ENCODE measurements at regions not wholly inside any gene's neighbourhood (a gene's known extent, or its start where the extent isn't known, plus 50 kb on each side); places are given as distances from the start of the nearest gene placed in this dataset.
"Not testable (repeated sequence)": the region's sequence is repeated elsewhere in the genome, so short reads cannot be mapped to it uniquely, and the experiment has no call there.

DNA sequence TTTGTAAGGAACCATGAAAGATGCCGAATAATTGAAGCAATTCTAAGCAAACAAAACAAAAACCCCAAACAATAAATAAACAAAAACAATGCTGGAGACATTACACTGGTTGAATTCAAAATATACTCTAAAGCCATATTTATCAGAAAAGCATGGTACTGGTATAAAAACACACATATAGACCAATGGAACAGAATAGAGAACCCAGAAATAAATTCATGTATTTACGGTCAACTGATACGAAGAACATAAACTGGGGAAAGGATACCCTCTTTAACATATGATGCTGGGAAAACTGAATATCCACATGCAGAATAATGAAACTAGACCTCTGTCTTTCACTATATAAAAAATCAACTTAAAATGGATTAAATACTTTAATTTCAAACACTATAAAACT lies 214.3 kb upstream of the PDZRN3 start:
- DNase-seq = no peak

DNA sequence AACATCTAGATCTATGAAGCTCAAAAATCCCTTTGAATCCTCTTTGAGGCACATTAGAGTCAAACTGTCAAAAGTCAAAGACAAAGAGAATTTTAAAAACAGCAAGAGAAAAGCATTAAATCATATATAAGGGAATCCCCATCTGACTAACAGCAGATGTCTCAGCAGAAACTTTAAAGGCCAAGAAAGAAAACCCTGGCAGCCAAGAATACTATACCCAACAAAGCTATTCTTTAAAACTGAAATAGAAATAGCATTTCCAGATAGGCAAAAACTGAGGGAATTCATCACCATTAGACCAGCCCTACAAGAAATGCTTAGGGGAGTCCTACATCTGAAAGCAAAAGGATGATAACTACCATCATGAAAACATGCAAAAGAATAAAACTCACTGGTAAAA lies 211.2 kb upstream of the PDZRN3 start:
- no peak for DNase-seq

DNA sequence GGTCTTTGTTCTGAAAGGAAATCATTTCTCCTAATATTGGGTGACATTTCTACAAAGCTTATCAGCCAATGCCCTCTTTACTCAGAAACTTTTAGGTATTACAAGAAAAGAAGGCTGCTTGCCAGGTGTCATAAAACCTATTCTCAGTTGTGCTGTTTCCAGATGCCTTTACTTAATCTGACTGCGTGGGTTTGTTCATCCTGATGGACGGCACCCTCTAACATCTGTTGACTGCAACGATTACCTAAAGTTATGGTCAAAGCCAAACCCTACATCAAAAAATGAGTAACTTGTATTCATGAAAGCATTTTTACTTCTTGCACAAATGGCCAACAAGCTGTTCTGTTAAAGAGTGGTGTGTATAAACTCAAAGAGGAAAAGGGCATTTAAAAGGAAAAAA lies 207.7 kb upstream of the PDZRN3 start:
- DNase-seq = no peak

DNA sequence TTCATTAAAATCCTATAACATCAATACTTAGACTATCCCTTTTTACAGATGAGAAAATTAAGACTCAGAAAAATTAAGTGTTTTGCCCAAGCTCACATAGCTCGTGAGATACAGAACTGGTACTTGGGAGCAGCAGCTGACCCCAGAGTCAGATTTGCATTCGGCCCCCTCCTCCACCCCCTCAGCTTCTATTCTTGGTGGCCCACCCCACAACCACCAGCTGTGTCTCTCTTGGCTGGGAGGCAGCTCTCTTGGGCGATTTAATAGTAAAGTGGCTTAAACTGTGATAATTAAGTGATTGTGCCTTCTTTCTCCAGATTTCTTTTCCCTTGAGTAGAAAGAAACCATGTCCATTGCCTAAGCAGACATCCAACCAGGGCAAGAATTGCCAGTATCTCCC lies 203.6 kb upstream of the PDZRN3 start:
- peak in 1 of 2 experiments; percentile 19 for DNase-seq

DNA sequence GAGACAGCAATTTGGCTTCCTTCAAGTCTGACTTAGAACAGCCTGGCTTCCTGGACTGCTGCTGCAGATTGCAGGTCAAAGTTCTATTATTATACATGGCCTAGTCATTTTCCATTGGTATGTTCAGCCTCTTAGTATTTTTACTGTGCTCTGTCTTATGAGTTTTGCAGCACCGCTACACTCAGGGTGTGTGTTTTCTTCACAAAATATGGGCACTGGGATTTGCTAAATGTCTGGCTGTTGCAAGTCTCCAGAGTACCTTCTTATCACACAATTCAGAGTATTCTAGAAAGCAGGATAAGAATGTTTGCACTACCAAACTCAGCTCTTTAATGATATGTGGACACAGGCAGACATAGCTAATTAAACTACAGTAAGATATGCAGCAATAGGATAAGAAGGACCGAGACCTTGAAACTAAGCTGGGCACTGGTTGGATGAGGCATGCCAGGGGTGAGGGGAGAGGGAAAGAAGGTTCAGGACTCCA lies 203.0 kb upstream of the PDZRN3 start:
- no peak for DNase-seq

DNA sequence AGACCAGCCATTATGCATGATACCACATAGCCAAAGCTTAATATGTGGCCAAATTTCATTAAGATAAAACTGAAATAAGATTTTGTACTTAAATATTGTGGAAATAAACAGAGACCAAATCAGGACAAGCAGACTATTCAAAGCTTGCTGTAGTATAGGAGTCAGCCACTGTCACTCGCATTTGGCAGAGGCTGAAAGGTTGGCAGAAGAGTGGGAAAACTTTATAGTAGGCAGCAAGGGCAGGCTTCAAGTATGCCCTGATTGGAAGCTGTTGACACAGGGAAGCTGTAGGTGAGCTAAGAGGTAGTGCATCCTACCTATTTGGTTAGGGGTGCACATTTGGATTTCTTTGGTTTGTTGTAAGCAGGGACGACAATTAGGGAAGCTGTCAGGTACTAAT lies 202.5 kb upstream of the PDZRN3 start:
- no peak for DNase-seq

DNA sequence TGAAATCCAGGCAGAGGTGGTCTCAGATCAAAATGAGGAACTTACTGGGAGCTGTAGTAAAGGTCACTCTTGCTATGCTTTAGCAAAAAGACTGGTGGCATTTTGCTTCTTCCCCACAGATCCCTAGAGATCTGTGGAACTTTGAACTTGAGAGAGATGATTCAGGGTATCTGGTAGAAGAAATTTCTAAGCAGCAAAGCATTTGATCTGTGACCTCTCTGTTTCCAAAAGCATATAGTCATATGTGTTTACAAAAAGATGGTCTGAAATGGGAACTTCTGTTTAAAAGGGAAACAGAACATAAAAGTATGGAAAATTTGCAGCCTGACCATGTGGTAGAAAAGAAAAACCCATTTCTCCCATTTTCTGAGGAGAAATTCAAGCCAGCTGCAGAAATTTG lies 196.2 kb upstream of the PDZRN3 start:
- DNase-seq = not testable (repeated sequence)

DNA sequence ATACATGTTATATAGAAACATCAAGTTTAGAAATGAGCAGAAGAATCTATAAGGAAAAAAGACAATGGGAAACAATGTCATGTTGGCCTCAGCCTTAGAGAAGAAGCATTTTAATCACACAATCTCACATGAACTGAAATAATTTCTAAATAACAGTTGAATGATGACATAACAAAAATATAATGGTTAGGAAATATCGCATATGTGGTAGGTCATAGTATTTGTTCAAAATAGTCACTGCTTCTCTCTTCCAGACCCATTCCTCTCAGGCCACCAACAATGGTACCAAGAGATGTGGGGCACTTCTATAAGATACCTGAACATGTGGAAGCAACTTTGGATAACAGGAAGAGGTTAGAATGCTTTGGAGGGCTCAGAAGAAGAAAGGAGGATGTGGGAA lies 195.7 kb upstream of the PDZRN3 start:
- DNase-seq = no peak

DNA sequence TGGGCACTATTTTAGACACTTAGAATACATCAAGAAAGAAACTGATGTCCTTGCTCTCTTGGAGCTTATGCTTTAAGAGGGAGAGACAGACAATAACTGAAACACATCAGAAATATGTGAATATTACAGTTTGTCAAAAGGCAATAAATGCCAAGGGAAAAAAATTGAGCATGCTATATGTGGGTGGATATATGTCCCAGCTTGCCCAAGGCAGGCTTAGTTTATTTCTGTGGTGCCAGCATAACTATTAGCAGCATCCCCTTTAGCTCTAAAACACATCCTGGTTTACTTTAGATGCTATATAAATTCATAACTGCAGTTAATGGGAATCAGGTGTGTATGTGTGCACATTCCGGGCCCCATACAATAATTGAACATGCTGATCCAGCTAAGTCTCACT lies 191.2 kb upstream of the PDZRN3 start:
- DNase-seq = no peak

DNA sequence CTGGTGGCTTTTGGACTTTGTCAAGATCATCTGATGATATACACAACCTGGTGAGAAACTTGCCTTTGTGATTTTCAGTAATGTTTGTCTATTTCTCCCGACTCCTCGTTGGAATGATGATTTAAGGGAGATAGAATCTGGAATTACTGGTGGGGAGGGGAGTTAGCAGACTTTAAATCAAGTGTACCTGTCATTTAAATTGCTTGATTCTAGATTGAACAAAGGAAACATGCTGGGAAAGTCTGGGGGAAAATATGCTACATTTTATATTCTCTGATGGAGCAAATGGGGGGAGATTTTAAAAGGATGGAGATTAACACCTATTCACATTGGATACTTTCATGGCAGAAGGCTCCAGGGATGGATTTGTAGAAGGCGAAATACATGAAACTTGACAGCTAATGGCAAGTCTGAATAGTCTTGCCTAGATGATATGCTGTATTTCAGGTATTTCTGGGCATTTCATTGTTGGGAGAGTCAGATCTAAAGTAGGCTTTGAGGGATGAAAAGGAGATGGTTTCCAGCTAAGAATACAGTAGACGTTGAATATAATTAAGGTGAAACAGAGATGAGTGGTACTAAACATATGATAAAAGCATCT lies 189.1 kb upstream of the PDZRN3 start:
- no peak for DNase-seq

DNA sequence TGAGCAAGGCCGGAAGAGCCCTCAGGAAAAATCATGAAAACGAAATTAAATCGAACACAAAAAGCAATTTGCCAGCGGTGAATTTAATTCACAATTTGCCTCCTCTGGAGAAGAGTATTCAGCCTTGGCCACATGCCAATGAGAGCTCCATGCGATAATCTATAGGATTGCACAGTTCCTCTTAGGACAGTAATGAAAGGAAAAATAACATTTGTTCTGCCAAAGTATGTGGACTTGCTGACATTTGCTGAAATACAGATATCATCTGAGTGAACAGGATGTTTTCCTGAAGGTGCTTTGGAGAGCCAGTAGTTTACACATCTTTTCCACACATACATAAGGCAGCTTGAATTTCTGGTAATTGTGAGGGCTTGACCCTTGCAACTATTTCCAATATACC lies 188.6 kb upstream of the PDZRN3 start:
- DNase-seq = no peak

DNA sequence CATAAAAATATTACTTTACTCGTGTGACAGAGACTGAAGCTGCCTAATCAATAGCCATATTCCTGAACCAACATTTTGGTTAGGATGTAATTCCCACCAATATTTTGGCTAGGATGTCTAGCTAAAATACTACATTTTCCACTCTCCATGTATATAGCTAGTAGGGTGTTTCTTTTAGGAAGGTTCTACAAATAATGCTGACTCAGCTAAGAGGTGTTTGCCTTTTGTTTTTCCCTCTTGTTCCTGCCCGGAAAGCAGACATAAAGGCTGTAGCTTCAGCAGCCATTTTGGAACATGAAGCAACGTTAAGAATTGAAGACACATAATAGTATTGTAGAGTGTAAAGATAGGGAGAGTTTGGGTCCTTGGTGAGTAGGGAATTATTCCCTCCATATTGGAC lies 187.3 kb upstream of the PDZRN3 start:
- DNase-seq = no peak

DNA sequence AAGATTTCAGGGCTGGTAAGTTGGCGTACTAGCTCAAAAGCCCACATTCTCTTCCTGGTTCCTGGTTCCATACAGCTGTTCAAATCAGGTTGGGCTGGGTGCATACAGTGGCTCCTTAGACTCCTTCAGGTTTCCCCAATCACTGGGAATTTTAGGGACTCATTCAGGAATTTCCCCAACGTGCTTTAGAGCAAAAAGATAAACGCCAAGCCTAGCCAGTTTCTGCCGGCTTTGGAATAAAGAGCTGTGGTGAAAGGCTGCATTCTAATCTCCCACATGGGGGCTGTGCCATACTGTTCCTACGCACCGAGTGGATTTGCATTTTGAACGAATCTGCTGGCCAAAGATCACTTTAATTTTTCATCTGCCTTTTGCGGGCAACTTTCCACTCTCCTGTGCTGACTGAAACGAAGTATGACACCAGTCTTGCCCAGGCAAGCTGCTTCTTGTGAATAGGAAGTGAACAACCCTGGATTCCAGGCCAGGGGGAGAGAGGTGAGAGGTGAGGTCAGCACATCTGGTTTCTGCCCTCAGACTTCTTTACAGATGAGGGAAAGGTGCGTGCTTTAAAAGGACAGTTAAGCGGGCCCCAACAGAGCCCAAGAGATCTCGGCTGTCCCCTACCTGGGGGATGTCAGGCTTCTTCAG lies 184.2 kb upstream of the PDZRN3 start:
- DNase-seq = no peak

DNA sequence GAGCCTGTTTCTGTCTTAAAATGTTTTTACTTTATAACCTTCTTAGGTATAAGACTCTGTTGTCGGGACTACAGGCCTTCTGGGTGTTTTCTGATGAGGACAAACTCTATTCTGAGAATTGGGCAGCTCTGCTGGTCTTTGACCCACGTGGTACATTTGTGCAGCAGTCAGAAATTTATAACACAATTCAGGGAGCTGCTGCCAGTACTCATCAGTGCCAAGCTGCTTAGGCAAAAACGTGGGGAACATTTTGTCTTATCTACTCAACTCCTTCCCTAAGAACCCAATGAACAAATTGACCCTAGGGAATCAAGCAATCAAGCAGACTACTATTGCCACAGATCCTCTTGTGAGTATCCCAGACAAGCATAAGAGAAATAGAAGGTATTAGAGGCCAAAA lies 180.7 kb upstream of the PDZRN3 start:
- no peak for DNase-seq

DNA sequence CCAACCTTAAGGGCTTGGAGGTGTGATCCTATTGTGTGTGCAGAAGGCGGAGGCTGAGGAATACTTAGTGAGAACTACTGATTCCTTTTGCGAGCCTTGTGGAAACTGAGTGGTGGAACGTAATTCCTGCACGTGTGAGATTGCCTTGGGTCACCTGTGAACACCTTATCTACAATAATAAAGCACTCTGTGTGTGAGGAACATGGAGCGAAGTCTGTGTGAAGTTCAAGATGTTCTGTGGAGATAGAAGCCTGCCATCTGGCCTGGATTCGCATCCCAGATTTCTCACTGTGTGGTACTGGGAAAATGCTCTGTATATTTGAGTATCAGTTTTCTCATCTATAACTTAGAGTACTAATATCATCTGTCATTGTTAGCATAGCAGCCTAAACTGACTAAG lies 179.5 kb upstream of the PDZRN3 start:
- peak; percentile 23 to 62 for DNase-seq

DNA sequence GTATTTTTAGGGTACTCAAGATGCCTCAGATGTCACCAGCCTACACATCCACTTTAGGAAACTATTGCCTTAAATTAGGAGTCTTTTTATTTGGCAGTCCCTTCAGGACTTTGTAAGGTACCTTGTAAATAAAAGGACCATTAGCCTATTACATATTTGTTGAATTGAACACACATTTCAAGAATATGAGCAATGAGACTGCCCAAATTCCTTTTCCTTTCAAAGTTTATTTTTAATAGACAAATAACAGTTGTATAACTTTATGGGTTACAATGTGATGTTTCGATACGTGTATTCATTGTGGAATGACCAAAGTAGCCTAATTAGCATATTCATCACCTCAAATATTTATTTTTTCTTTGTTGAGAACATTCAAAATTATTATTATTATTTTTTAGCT lies 176.7 kb upstream of the PDZRN3 start:
- DNase-seq = no peak

DNA sequence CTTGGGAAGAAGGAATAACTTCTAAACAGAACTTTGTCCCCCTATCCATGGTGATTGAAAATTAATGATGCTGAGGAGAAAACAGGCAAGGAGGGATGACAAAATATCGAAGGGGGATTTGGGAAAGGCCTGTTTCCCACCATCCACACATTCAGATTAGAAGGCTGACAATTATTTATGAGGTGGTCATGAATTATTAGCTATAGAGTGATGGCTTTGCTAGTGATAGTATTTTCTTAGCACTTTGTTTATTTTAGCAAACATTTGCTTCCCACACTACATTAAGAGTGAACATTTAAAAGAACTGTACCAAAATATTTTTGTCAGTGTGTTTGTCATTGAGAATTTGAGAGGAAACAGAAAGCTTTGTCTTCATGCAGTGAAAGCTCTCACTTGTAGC lies 172.6 kb upstream of the PDZRN3 start:
- no peak for DNase-seq

DNA sequence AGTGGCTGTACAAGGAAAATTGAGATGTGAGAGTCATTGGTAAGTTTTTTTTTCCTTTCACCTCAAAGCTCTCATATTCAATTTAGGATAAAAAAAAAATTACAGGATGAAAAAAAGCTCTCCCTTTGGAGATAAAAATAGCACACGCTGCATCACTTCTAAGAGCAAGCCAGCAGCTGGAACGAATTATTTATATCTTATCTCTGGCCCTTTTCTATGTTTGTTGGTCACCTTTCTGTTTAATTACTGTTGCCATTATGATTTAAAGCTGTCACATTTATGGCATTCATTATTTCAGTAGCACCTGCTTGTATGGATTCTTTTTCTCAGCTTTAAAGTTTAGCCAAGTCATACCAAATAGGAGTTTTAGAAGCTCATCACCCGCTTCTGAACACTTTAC lies 171.6 kb upstream of the PDZRN3 start:
- no peak for DNase-seq

DNA sequence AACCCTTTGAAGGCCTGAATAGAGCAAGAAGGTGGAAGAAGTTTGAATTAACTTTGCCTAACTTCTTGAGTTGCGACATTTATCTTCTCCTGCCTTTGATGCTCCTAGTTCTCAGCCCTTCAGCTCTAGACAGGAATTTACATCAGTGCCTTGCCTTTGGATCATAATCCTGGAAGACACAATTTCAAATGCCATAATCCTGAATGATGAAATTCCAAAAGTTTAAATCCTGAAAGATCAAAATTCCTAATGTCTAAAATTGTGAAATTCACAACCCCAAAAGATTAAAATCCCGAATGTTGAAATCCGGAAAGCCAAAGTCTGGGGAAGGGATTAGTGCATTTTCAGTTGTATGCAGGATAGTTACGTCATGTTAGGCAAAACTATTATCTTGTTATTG lies 166.6 kb upstream of the PDZRN3 start:
- no peak for DNase-seq

DNA sequence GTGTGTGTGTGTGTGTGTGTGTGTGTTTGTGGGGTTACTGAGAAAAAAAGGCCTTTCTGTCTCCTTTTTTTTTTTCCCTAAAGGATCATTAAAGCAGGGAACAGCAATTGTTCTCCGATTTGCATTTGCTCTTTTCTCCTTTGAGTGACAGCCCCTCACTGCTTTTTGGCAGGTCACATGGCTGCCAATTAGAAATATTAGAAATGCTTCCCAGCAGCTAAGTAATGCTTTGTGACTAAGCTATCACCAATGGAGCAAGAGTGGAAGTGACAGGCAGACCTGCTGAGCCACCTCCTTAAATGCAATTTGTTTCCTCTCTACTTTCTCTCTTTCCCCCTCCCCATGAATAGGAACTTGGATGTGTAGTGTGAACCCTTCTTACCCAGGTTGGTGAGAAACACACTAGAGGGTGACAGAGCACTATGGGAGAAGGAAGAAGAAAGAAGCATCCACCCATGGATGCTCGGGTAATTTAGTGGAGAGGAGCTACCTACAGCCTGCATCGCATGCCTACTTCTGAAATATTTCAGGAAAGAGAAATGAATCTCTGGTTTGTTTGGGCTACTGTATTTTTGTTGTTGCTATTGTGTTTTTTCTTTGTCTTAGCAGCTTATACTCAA lies 165.2 kb upstream of the PDZRN3 start:
- no peak for DNase-seq

DNA sequence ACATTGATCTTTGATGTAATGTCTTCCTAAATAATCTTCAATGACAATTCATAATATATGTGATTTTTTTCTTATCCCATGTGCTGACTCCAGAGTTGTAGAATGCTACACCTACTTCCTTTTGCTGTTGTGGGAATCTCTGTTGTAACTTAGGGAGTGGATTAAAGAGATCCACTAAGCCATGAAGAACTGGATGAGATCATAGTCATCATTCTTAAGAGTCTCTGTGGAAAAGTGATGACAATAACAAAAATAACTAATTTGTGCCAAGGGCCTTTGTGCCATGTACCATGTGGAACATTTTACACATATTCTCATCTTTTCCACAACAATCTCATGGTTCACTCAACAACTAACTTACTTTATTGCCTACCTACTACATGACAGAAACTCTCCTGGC lies 162.9 kb upstream of the PDZRN3 start:
- DNase-seq = no peak

DNA sequence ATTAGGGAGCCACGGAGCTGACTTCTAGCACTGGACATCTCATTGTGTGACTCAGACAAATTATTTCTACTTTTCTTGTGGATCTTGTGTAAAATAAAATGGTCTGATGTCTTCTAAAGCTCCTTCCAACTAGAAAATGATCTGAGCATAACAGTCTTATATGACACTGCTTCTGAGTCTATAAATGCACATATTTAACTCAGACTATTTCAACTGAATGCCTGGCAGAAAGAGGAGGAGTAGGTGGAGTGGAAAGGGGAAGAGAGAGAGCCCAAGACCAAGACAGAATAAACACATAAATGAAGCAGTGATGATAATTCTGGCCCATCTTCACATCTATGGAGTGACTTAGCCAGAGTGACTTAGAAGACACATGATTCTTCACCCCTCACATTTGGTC lies 162.3 kb upstream of the PDZRN3 start:
- DNase-seq = no peak

DNA sequence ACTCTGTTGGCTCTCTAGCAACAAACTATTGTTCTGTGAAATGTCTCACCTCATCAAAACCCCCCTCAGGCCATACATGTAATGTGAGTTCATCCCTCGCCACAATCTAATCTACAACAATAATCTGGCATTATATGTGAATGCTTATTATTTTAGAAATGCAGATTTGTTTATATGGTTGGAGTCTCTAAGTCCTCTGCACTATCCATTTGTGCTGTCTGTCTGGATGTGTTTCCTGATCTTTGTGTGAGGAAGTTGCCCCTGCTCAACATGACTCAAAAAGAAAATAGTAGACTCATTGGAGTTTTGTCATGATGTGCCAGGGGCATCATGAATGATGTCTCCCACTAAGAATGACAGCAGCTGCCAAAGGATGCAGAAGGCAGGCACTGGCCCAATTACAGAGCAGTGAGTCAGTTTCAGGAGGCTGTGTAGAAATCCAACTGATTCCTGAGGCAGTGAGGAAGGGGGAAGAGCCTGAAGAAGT lies 161.6 kb upstream of the PDZRN3 start:
- DNase-seq = no peak

DNA sequence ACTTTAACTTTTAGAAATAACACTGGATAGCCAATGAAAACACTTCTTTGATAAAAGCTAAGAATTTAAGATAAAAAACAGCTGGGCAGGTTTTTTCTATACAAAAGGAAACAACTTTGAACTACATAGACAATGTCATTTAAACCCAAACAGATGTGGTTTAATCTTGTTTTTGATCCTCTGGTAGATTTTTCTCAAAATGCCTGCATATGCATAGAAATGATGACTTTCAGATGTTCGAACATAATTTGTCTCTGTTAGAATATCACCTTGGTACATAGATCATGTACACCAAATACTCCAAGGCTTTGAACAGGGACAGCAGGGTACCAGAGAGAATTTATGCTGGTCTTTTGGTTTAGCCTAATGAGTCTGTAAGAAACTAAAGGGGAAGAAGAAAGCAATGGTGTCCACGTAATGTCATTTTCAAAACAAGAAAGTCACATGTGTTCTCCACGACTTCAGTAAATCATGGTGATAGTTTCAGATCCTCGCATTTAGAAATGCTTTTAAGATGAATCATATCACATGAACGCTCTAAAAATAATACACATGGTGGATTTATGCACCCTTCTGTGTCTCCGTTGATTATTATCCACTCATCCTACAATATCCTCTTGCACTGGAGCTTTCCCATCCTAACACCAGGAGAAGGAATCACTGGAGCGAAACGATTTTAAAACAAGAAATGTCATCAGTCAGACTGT lies 160.1 kb upstream of the PDZRN3 start:
- no peak for DNase-seq

Measured in NCI-H524 (cell line).